ENCODE measurements at regions not wholly inside any gene's neighbourhood (a gene's known extent, or its start where the extent isn't known, plus 50 kb on each side); places are given as distances from the start of the nearest gene placed in this dataset.

DNA sequence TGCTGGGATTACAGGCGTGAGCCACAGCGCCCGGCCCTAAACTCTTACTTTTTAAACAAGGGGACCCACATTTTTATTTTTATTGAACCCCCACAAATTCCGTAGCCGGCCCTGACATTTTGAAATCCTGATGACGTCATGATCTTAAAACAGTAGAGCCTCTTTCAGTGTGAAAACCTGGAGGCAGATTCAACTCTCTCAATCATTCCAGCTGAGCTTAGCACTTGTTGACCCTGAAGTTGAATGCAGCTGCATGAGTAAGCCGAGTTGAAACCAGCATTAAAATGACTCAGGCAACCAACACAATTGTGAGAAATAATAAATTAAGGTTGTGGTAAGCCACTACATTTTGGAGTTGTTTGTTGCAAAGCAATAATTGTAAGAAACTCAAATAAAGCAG, 93.9 kb upstream of the ADGRL4 start:
- Histone ChIP-seq H3K27me3 (ENCODE audit: low read length) (no peaks in the 10 kb centered on the region), H3K4me1 (ENCODE audit: low read length) (no peaks in the 10 kb centered on the region), H4K20me1 (ENCODE audit: insufficient read depth, low read depth, low read length) (no peaks in the 10 kb centered on the region), H3K27ac (ENCODE audit: low read length) (no peak overlapping the region), H3K9ac (ENCODE audit: low read length) (no peak overlapping the region), H2AFZ (ENCODE audit: low read length) (no peak overlapping the region), H3K4me3 (ENCODE audit: low read length) (no peak overlapping the region), H3K9me3 (ENCODE audit: low read length) (peaks cover 6% of the 10 kb centered on the region), H3K79me2 (ENCODE audit: low read length) (no peaks in the 10 kb centered on the region), H3K4me2 (ENCODE audit: low read depth, low read length, poor library complexity, severe bottlenecking) (no peak overlapping the region), H3K36me3 (ENCODE audit: insufficient read depth, low read length) (no peaks in the 10 kb centered on the region), H3K9me2 (replicated peaks; ENCODE audit: insufficient read depth, low read length) (no peaks in the 10 kb centered on the region)
- DNase-seq, result no peak

DNA sequence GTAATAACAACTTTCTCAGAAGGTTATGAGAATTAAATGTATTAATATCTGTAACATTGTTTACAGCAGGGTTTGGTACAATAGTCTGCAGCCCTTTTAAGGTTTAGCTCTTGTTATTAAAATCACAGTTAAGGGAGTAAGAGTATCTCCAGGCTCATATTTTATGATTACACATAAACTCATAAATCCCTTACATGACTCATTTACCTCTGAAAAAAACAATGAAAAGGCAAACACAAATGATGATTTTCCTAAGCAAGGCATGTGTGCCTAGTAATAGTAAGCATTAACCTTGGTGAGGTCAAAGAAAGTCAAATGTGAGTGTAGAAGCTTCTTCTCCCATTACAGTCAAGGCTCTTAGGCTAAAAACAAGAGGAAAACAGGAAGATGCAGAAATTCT, 84.5 kb upstream of the ADGRL4 start:
- Histone ChIP-seq H3K9ac (ENCODE audit: low read length) (no peak overlapping the region), H3K4me3 (ENCODE audit: low read length) (no peak overlapping the region), H3K9me3 (ENCODE audit: low read length) (peaks cover 22% of the 10 kb centered on the region; the same call in 1 of the 2 replicates), H3K27me3 (ENCODE audit: low read length) (no peaks in the 10 kb centered on the region), H3K27ac (ENCODE audit: low read length) (no peak overlapping the region), H4K20me1 (ENCODE audit: insufficient read depth, low read depth, low read length) (no peaks in the 10 kb centered on the region), H3K36me3 (ENCODE audit: insufficient read depth, low read length) (no peaks in the 10 kb centered on the region), H3K79me2 (ENCODE audit: low read length) (no peaks in the 10 kb centered on the region), H3K4me2 (ENCODE audit: low read depth, low read length, poor library complexity, severe bottlenecking) (no peak overlapping the region), H2AFZ (ENCODE audit: low read length) (no peak overlapping the region), H3K4me1 (ENCODE audit: low read length) (no peaks in the 10 kb centered on the region), H3K9me2 (replicated peaks; ENCODE audit: insufficient read depth, low read length) (no peaks in the 10 kb centered on the region; the same call in 1 of the 2 replicates)
- DNase-seq, result no peak

DNA sequence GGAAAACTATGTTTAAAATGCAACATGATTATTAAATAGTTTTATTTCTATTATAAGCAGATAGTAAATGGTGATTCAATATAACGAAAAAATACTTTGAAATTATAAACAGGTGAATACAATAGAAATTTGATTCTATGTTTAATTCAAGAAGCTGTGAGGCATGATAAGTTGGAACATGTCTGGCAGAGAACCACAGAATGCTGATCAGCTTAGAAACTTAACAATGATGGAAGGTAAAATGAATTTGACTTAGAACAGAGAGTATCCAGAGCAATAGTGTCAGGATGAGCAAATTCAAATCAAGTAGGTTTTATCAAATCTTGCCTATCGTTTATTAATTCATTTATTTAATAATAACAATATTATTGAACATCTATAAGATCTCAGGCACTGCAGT, 83.4 kb upstream of the ADGRL4 start:
- Histone ChIP-seq H3K79me2 (ENCODE audit: low read length) (no peaks in the 10 kb centered on the region), H2AFZ (ENCODE audit: low read length) (no peak overlapping the region), H3K27me3 (ENCODE audit: low read length) (no peaks in the 10 kb centered on the region), H3K4me3 (ENCODE audit: low read length) (no peak overlapping the region), H3K9me2 (replicated peaks; ENCODE audit: insufficient read depth, low read length) (no peaks in the 10 kb centered on the region; the same call in 1 of the 2 replicates), H3K4me1 (ENCODE audit: low read length) (no peaks in the 10 kb centered on the region), H4K20me1 (ENCODE audit: insufficient read depth, low read depth, low read length) (no peaks in the 10 kb centered on the region), H3K27ac (ENCODE audit: low read length) (no peak overlapping the region), H3K9me3 (ENCODE audit: low read length) (peaks cover 24% of the 10 kb centered on the region; the same call in 1 of the 2 replicates), H3K4me2 (ENCODE audit: low read depth, low read length, poor library complexity, severe bottlenecking) (no peak overlapping the region), H3K36me3 (ENCODE audit: insufficient read depth, low read length) (no peaks in the 10 kb centered on the region), H3K9ac (ENCODE audit: low read length) (no peak overlapping the region)
- DNase-seq, result no peak

DNA sequence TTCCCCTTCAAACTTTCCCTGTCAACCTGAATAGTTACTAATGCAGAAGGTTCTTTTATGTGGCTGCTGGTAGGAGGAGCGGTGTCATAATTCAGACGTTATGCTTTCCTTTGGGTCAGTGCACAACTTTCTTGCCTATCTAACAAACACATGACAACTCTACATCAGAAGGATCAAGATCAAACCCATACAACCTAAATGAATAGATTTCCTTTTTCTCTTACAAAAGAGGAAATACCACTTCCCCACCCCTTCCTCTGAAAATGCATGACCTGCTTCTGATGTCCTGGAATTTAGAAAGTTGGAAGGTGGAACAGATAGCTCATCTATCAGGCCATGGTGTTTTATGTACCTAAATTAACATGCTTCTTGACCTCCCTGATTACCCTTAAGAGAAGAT, 75.7 kb upstream of the ADGRL4 start:
- Histone ChIP-seq H3K9me3 (ENCODE audit: low read length) (peaks cover 12% of the 10 kb centered on the region; the same call in 1 of the 2 replicates), H3K4me2 (ENCODE audit: low read depth, low read length, poor library complexity, severe bottlenecking) (no peak overlapping the region), H3K9me2 (replicated peaks; ENCODE audit: insufficient read depth, low read length) (no peaks in the 10 kb centered on the region), H3K27me3 (ENCODE audit: low read length) (no peaks in the 10 kb centered on the region), H2AFZ (ENCODE audit: low read length) (no peak overlapping the region), H3K27ac (ENCODE audit: low read length) (no peak overlapping the region), H3K4me1 (ENCODE audit: low read length) (no peaks in the 10 kb centered on the region), H3K4me3 (ENCODE audit: low read length) (no peak overlapping the region), H4K20me1 (ENCODE audit: insufficient read depth, low read depth, low read length) (no peaks in the 10 kb centered on the region), H3K36me3 (ENCODE audit: insufficient read depth, low read length) (no peaks in the 10 kb centered on the region), H3K9ac (ENCODE audit: low read length) (no peak overlapping the region), H3K79me2 (ENCODE audit: low read length) (no peaks in the 10 kb centered on the region)
- DNase-seq, result no peak

DNA sequence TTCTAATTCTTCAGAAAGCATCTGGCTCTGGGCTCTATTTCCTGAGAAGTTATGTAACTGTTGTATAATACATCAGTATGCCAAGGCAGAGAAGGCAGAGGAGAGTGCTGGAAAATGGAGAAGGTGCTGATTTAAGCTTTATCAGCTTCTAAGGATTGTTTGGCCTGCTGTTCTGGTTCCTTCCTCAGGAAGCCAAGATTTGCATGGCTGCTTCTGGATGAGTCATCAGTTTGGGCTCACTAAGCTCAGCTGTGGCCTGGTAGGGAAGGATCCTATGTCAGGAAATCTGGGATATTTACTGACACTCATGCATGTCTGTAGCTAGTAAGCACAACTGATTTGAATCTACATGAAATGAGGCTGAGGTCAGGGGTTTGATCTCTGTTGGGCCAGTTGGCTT, 73.2 kb upstream of the ADGRL4 start:
- H3K27me3 ChIP-seq (ENCODE audit: low read length), result no peaks in the 10 kb centered on the region
- no peak overlapping the region for H3K27ac ChIP-seq (ENCODE audit: low read length)
- peaks cover 12% of the 10 kb centered on the region; the same call in 1 of the 2 replicates for H3K9me3 ChIP-seq (ENCODE audit: low read length)
- no peak overlapping the region for H2AFZ ChIP-seq (ENCODE audit: low read length)
- H3K4me2 ChIP-seq (ENCODE audit: low read depth, low read length, poor library complexity, severe bottlenecking), result no peak overlapping the region
- H3K4me3 ChIP-seq (ENCODE audit: low read length), result no peak overlapping the region
- H3K4me1 ChIP-seq (ENCODE audit: low read length), result no peaks in the 10 kb centered on the region
- no peaks in the 10 kb centered on the region for H3K36me3 ChIP-seq (ENCODE audit: insufficient read depth, low read length)
- H3K9ac ChIP-seq (ENCODE audit: low read length), result no peak overlapping the region
- no peaks in the 10 kb centered on the region for H3K79me2 ChIP-seq (ENCODE audit: low read length)
- H4K20me1 ChIP-seq (ENCODE audit: insufficient read depth, low read depth, low read length), result no peaks in the 10 kb centered on the region
- no peaks in the 10 kb centered on the region for H3K9me2 ChIP-seq (replicated peaks; ENCODE audit: insufficient read depth, low read length)
- no peak for DNase-seq

DNA sequence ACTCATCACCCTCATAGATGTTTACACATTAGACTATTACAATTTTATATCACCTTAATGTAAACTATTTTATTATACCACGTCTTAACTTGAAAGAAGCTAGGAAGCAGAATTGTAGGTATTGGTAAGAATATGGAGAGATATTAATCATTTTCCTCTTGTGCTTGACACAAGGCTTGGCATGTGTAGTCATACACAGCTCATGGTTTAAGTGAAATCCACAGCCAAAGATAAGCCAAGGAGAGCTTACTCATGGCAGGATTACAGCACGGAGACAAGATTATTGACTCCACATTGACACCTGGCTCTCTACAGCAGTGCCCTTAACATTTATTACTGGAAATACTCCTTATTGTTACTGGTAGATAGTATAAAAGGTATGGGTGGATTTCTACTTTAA, 68.4 kb upstream of the ADGRL4 start:
- Histone ChIP-seq H3K9me3 (ENCODE audit: low read length) (peaks cover 8% of the 10 kb centered on the region; the same call in 1 of the 2 replicates), H3K4me3 (ENCODE audit: low read length) (no peak overlapping the region), H3K27me3 (ENCODE audit: low read length) (no peaks in the 10 kb centered on the region), H4K20me1 (ENCODE audit: insufficient read depth, low read depth, low read length) (no peaks in the 10 kb centered on the region), H3K4me2 (ENCODE audit: low read depth, low read length, poor library complexity, severe bottlenecking) (no peak overlapping the region), H2AFZ (ENCODE audit: low read length) (no peak overlapping the region), H3K9ac (ENCODE audit: low read length) (no peak overlapping the region), H3K9me2 (replicated peaks; ENCODE audit: insufficient read depth, low read length) (no peaks in the 10 kb centered on the region), H3K4me1 (ENCODE audit: low read length) (no peaks in the 10 kb centered on the region), H3K79me2 (ENCODE audit: low read length) (no peaks in the 10 kb centered on the region), H3K27ac (ENCODE audit: low read length) (no peak overlapping the region), H3K36me3 (ENCODE audit: insufficient read depth, low read length) (no peaks in the 10 kb centered on the region)
- no peak for DNase-seq

DNA sequence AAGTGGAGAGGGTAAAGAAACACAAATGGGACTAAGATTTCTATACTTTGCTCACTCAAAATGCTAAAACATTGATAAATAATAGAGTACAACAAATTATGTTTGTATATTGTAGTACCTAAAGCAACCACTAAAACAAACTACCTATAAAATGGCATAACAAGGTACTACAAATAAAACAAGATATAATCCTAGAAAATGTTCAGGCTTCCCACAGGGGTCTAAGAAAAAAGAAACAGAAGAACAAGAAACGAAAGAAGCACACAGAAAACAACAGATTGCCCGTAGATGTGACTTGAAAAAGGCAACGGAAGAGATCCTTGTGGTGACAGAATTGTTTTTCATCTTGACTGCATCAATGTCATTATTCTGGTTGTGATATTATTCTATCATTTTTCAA, 63.3 kb upstream of the ADGRL4 start:
- Histone ChIP-seq H3K9me2 (replicated peaks; ENCODE audit: insufficient read depth, low read length) (no peaks in the 10 kb centered on the region), H3K27ac (ENCODE audit: low read length) (no peak overlapping the region), H3K4me1 (ENCODE audit: low read length) (no peaks in the 10 kb centered on the region), H3K4me3 (ENCODE audit: low read length) (no peak overlapping the region), H4K20me1 (ENCODE audit: insufficient read depth, low read depth, low read length) (no peaks in the 10 kb centered on the region), H3K36me3 (ENCODE audit: insufficient read depth, low read length) (no peaks in the 10 kb centered on the region), H3K4me2 (ENCODE audit: low read depth, low read length, poor library complexity, severe bottlenecking) (no peak overlapping the region), H3K9me3 (ENCODE audit: low read length) (peaks cover 15% of the 10 kb centered on the region), H3K9ac (ENCODE audit: low read length) (no peak overlapping the region), H3K79me2 (ENCODE audit: low read length) (no peaks in the 10 kb centered on the region), H2AFZ (ENCODE audit: low read length) (no peak overlapping the region), H3K27me3 (ENCODE audit: low read length) (no peaks in the 10 kb centered on the region)
- no peak for DNase-seq

DNA sequence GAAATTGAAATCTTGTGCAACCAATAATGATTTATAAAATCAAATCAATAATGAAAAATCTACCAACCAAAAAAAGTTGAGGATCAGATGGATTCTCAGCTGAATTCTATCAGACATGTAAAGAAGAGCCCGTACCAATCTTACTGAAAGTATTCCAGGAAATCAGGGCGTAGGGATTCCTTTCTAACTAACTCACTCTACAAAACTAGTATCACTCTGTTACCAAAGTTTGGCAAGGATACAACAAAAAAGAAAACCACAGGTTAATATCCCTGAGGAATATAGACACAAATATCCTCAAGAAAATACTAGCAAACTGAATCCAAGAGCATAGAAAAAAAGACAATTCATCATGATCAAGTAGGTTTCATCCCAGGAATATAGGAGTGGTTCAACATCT, 52.8 kb upstream of the ADGRL4 start:
- H3K27ac ChIP-seq (ENCODE audit: low read length), result no peak overlapping the region
- no peaks in the 10 kb centered on the region for H4K20me1 ChIP-seq (ENCODE audit: insufficient read depth, low read depth, low read length)
- no peak for DNase-seq

More for the DNA sequence above, 52.8 kb upstream of the ADGRL4 start:
- Histone ChIP-seq H3K9me3 (ENCODE audit: low read length) (peaks cover 47% of the 10 kb centered on the region), H3K4me2 (ENCODE audit: low read depth, low read length, poor library complexity, severe bottlenecking) (no peak overlapping the region), H3K79me2 (ENCODE audit: low read length) (no peaks in the 10 kb centered on the region), H2AFZ (ENCODE audit: low read length) (no peak overlapping the region), H3K9ac (ENCODE audit: low read length) (no peak overlapping the region), H3K4me3 (ENCODE audit: low read length) (no peak overlapping the region), H3K4me1 (ENCODE audit: low read length) (no peaks in the 10 kb centered on the region), H3K9me2 (replicated peaks; ENCODE audit: insufficient read depth, low read length) (no peaks in the 10 kb centered on the region), H3K27me3 (ENCODE audit: low read length) (no peaks in the 10 kb centered on the region), H3K36me3 (ENCODE audit: insufficient read depth, low read length) (no peaks in the 10 kb centered on the region)
